Activated naive CD8-positive, alpha-beta T cell treated with anti-CD3 and anti-CD28 coated beads, Interleukin-2, amount 10 ng/mL, durations not matched to agents 7 days and 5 days (primary cell): ENCODE measurements at regions not wholly inside any gene's neighbourhood (a gene's known extent, or its start where the extent isn't known, plus 50 kb on each side); places are given as distances from the start of the nearest gene placed in this dataset. TPM values are rescaled to one million over a fixed set of nuclear protein-coding genes. Genes with fewer than 3 reads are reported as not detected.

Experiments used
- ATAC-seq: fragments of 150-1000 bp; cut with Tn5 transposase; one replicate; pipeline ENCODE4 v1.10.0; 2021; ENCODE audit warnings: low read depth, moderate library complexity
- POLR2A ChIA-PET: fragments of 350-600 bp; sonication (Branson Sonifier 250); formaldehyde crosslinking; loops from one replicate; lab custom pipeline; 2021; ENCODE audit warnings: antibody characterized with exemption; lab: Charles Lee
- DNase-seq: peaks from one replicate; pipeline ENCODE4 v3.0.0; 2021
- H3K27ac Mint-ChIP-seq: one replicate; pipeline ENCODE4 v1.8.0; 2022; ENCODE audit warnings: mild to moderate bottlenecking, mixed read lengths
- H3K27me3 Mint-ChIP-seq: one replicate; pipeline ENCODE4 v1.8.0; 2022; ENCODE audit warnings: mild to moderate bottlenecking, moderate library complexity, mixed read lengths
- H3K36me3 Mint-ChIP-seq: one replicate; pipeline ENCODE4 v1.8.0; 2021; ENCODE audit warnings: mild to moderate bottlenecking, mixed read lengths
- H3K4me1 Mint-ChIP-seq: one replicate; pipeline ENCODE4 v1.8.0; 2021; ENCODE audit warnings: mixed read lengths
- H3K4me3 Mint-ChIP-seq: one replicate; pipeline ENCODE4 v1.8.0; 2022; ENCODE audit warnings: mild to moderate bottlenecking, moderate library complexity, mixed read lengths
- H3K9me3 Mint-ChIP-seq: one replicate; pipeline ENCODE4 v1.8.0; 2021; ENCODE audit warnings: mixed read lengths
- microRNA-seq: library from miRNA; unstranded; fragments of <30 nt; microRNA quantifications from one replicate; pipeline ENCODE4 v1.2.0, GENCODE V29; 2022

- H3K36me3 Mint-ChIP-seq = no peaks in the 10 kb centered on the region
- H3K4me1 Mint-ChIP-seq = peaks cover 3% of the 10 kb centered on the region
- no peak overlapping the region for H3K4me3 Mint-ChIP-seq
- no peaks in the 10 kb centered on the region for H3K9me3 Mint-ChIP-seq
- POLR2A ChIA-PET = no interaction called here
- H3K27me3 Mint-ChIP-seq = peaks cover 76% of the 10 kb centered on the region
- ATAC-seq = no peak
- no peak overlapping the region for H3K27ac Mint-ChIP-seq
- DNase-seq = no peak
Observed at GRCh38 chr1:22393587-22393986, 58.1 kb upstream of the ZBTB40 start.

GRCh38 chr1:22398656-22399420 lies 52.8 kb upstream of the ZBTB40 start:
- Mint-ChIP-seq H3K27me3 (peaks cover 89% of the 10 kb centered on the region), H3K36me3 (no peaks in the 10 kb centered on the region), H3K4me3 (no peak overlapping the region), H3K4me1 (peaks cover 15% of the 10 kb centered on the region), H3K9me3 (no peaks in the 10 kb centered on the region), H3K27ac (no peak overlapping the region)
- ATAC-seq (peak; percentile 58), DNase-seq (no peak)
- POLR2A ChIA-PET = interaction anchor here (0.7 kb wide), 1 partner anchor 1021 kb away, joined by 3 read pairs; no protein-coding TSS in a partner anchor

GRCh38 chr1:22399421-22400091 lies 52.1 kb upstream of the ZBTB40 start:
- Mint-ChIP-seq H3K4me3 (no peak overlapping the region), H3K27ac (no peak overlapping the region), H3K27me3 (peaks cover 88% of the 10 kb centered on the region), H3K36me3 (no peaks in the 10 kb centered on the region), H3K4me1 (peaks cover 15% of the 10 kb centered on the region), H3K9me3 (no peaks in the 10 kb centered on the region)
- DNase-seq (no peak), ATAC-seq (no peak)
- POLR2A ChIA-PET = interaction anchor here (0.7 kb wide), 1 partner anchor 1022 kb away, joined by 3 read pairs; no protein-coding TSS in a partner anchor

Small RNA genes in the stretch of these regions (microRNA-seq; reads per million reads assigned to microRNA genes)
- not detected for gene MIR4418
